CD14-positive monocyte (primary cell): ENCODE measurements at regions not wholly inside any gene's neighbourhood (a gene's known extent, or its start where the extent isn't known, plus 50 kb on each side); places are given as distances from the start of the nearest gene placed in this dataset.

Experiments
- DNase-seq, 3 donors: peaks; one replicate each; pipeline ENCODE4 v3.0.0-alpha.2; 2011 to 2022
- H2AFZ ChIP-seq: 2 replicates; pipeline ENCODE4 v1.6.0; 2012; ENCODE audit warnings: mild to moderate bottlenecking, low read depth, low read length, inconsistent platforms; ENCODE audit not compliant: insufficient read depth, poor library complexity, severe bottlenecking
- H3K27ac ChIP-seq, 2 donors: 1 replicate in 1 of 2; 2 replicates in 1 of 2; pipeline ENCODE4 v1.5.1; 2012 to 2013; ENCODE audit warnings: low read length in 2 of 2, control low read depth in 1 of 2, inconsistent platforms in 1 of 2, low read depth in 1 of 2, mild to moderate bottlenecking in 1 of 2
- H3K27me3 ChIP-seq, 2 donors: one replicate each; pipeline versions ENCODE4 v1.6.0 to v1.6.1; 2011 to 2013; ENCODE audit warnings: low read length in 2 of 2; ENCODE audit not compliant: control insufficient read depth in 2 of 2, insufficient read depth in 2 of 2
- H3K36me3 ChIP-seq, 2 donors: replicated peaks in 1 of 2; 1 replicate in 1 of 2; 2 replicates in 1 of 2; pipeline versions ENCODE4 v1.5.1 to v1.6.1; 2012 to 2013; ENCODE audit warnings: low read length in 2 of 2, control low read depth in 1 of 2, inconsistent platforms in 1 of 2, mild to moderate bottlenecking in 1 of 2; ENCODE audit not compliant: insufficient read depth in 2 of 2, control insufficient read depth in 1 of 2
- H3K4me1 ChIP-seq, 2 donors: 1 replicate in 1 of 2; 2 replicates in 1 of 2; pipeline versions ENCODE4 v1.5.1 to v1.6.1; 2012 to 2013; ENCODE audit warnings: low read length in 2 of 2, control low read depth in 1 of 2, inconsistent platforms in 1 of 2, mild to moderate bottlenecking in 1 of 2, moderate library complexity in 1 of 2; ENCODE audit not compliant: insufficient read depth in 2 of 2, control insufficient read depth in 1 of 2
- H3K4me2 ChIP-seq: replicated peaks from 2 replicates; pipeline ENCODE3; 2012; ENCODE audit warnings: low read length, moderate library complexity, mild to moderate bottlenecking; ENCODE audit not compliant: poor library complexity, severe bottlenecking; ENCODE audit errors: extremely low read depth
- H3K4me3 ChIP-seq, 3 experiments: fragments of 200-600 bp in 1 of 3; sonication (generic) in 1 of 3; replicated peaks in 1 of 3; 1 replicate in 2 of 3; 2 replicates in 1 of 3; pipeline ENCODE4 v1.5.1; 2011 to 2013; ENCODE audit warnings: low read length in 3 of 3, mild to moderate bottlenecking in 3 of 3, control low read depth in 2 of 3, low read depth in 2 of 3, inconsistent platforms in 1 of 3, moderate library complexity in 1 of 3
- H3K79me2 ChIP-seq: 2 replicates; pipeline ENCODE4 v1.6.0; 2012; ENCODE audit warnings: mild to moderate bottlenecking, control low read depth, inconsistent platforms, low read length, moderate library complexity; ENCODE audit not compliant: insufficient read depth
- H3K9ac ChIP-seq: 2 replicates; pipeline ENCODE4 v1.6.0; 2017; ENCODE audit warnings: low read length, mild to moderate bottlenecking; ENCODE audit not compliant: insufficient read depth, poor library complexity, severe bottlenecking
- H3K9me3 ChIP-seq, 2 donors: replicated peaks in 1 of 2; 1 replicate in 1 of 2; 2 replicates in 1 of 2; pipeline versions ENCODE4 v1.5.1 to v1.6.1; 2012 to 2013; ENCODE audit warnings: low read length in 2 of 2, control low read depth in 1 of 2; ENCODE audit not compliant: control insufficient read depth in 1 of 2, insufficient read depth in 1 of 2
- H4K20me1 ChIP-seq: 2 replicates; pipeline ENCODE4 v1.6.0; 2012; ENCODE audit warnings: mild to moderate bottlenecking, low read length, control low read depth, moderate library complexity; ENCODE audit not compliant: insufficient read depth
- H3K27ac Mint-ChIP-seq, 7 donors: one replicate each; pipeline ENCODE4 v1.8.0; 2020; ENCODE audit warnings: mild to moderate bottlenecking in 7 of 7, mixed read lengths in 7 of 7, moderate library complexity in 6 of 7, inconsistent platforms in 2 of 7
- H3K27me3 Mint-ChIP-seq, 3 donors: one replicate each; pipeline ENCODE4 v1.8.0; 2021 to 2022; ENCODE audit warnings: low read depth in 3 of 3, mild to moderate bottlenecking in 3 of 3, mixed read lengths in 3 of 3, moderate library complexity in 3 of 3, inconsistent platforms in 1 of 3
- H3K36me3 Mint-ChIP-seq, 2 donors: one replicate each; pipeline ENCODE4 v1.8.0; 2020; ENCODE audit warnings: mixed read lengths in 2 of 2, inconsistent platforms in 1 of 2, mild to moderate bottlenecking in 1 of 2
- H3K4me1 Mint-ChIP-seq: one replicate; pipeline ENCODE4 v1.8.0; 2020; ENCODE audit warnings: mild to moderate bottlenecking, mixed read lengths
- H3K4me3 Mint-ChIP-seq, 2 donors: one replicate each; pipeline ENCODE4 v1.8.0; 2020; ENCODE audit warnings: mild to moderate bottlenecking in 2 of 2, mixed read lengths in 2 of 2, moderate library complexity in 1 of 2
- H3K9me3 Mint-ChIP-seq, 7 donors: one replicate each; pipeline ENCODE4 v1.8.0; 2020 to 2022; ENCODE audit warnings: mixed read lengths in 7 of 7, mild to moderate bottlenecking in 6 of 7, moderate library complexity in 6 of 7, inconsistent platforms in 2 of 7
- CTCF ChIP-seq: fragments of 200-600 bp; IDR thresholded peaks from one replicate; pipeline ENCODE4 v1.8.0; 2022; ENCODE audit warnings: antibody characterized with exemption, mild to moderate bottlenecking
- WGBS: methylation state at CpG from one replicate; pipeline ENCODE4 v1.1.5; 2013; ENCODE audit warnings: missing lambda C conversion rate; ENCODE audit not compliant: insufficient coverage; 5-methylcytosine and 5-hydroxymethylcytosine counted together
- intact Hi-C, 2 donors: fragments of 100-400 bp; cut with micrococcal nuclease; formaldehyde crosslinking; loops; one replicate each; pipeline versions ENCODE4 v1.15.0 to v1.15.1; 2023

- Mint-ChIP-seq H3K4me1 (peaks cover 21% of the 10 kb centered on the region), H3K4me3 (no peak overlapping the region), H3K27me3 (no peaks in the 10 kb centered on the region), H3K9me3 (peaks cover 0 to 14% (median 9%) of the 10 kb centered on the region in 7 donors), H3K36me3 (no peaks in the 10 kb centered on the region), H3K27ac (peak overlapping the region in 2 of 7 donors; percentile 13 to 16)
- Histone ChIP-seq H3K79me2 (no peaks in the 10 kb centered on the region), H3K4me2 (no peak overlapping the region), H3K4me1 (peaks cover 6 to 9% of the 10 kb centered on the region in 2 donors), H3K36me3 (no peaks in the 10 kb centered on the region), H4K20me1 (no peaks in the 10 kb centered on the region), H3K9ac (no peak overlapping the region), H2AFZ (no peak overlapping the region), H3K4me3 (no peak overlapping the region), H3K9me3 (peaks cover 0 to 3% of the 10 kb centered on the region in 2 donors), H3K27me3 (no peaks in the 10 kb centered on the region), H3K27ac (no peak overlapping the region)
- WGBS: 0% methylated on average over 5 of the region's 5 CpGs
- intact Hi-C loops: no loop called here
- peak in 2 of 3 donors; percentile 9 to 11 for DNase-seq
- no peak for TF ChIP-seq CTCF
Observed at GRCh38 chr1:59220356-59220755, 76.5 kb upstream of the FGGY start.

GRCh38 chr1:59223198-59223597 lies 73.7 kb upstream of the FGGY start:
- H3K9me3 Mint-ChIP-seq: peaks cover 0 to 2% (median 0%) of the 10 kb centered on the region in 7 donors
- Histone ChIP-seq H3K27ac (no peak overlapping the region), H3K36me3 (no peaks in the 10 kb centered on the region), H3K4me2 (no peak overlapping the region), H3K9ac (no peak overlapping the region), H4K20me1 (no peaks in the 10 kb centered on the region), H3K4me1 (peaks cover 6 to 16% of the 10 kb centered on the region in 2 donors), H3K79me2 (no peaks in the 10 kb centered on the region), H3K27me3 (no peaks in the 10 kb centered on the region), H2AFZ (no peak overlapping the region), H3K9me3 (no peaks in the 10 kb centered on the region), H3K4me3 (no peak overlapping the region)
- H3K27me3 Mint-ChIP-seq: no peaks in the 10 kb centered on the region
- no peak overlapping the region for H3K4me3 Mint-ChIP-seq
- H3K27ac Mint-ChIP-seq: no peak overlapping the region
- H3K4me1 Mint-ChIP-seq: peaks cover 31% of the 10 kb centered on the region
- no peak for DNase-seq
- intact Hi-C loops: no loop called here
- no peaks in the 10 kb centered on the region for H3K36me3 Mint-ChIP-seq
- WGBS: 100% methylated on average over 2 of the region's 2 CpGs
- TF ChIP-seq CTCF: no peak
